T-helper 2 cell treated with Interferon-gamma antibody and Interleukin-4, amounts not matched to agents 5 μg/mL and 100 μg/mL, for 36 hours (primary cell): ENCODE measurements at regions not wholly inside any gene's neighbourhood (a gene's known extent, or its start where the extent isn't known, plus 50 kb on each side); places are given as distances from the start of the nearest gene placed in this dataset.
"Not testable (repeated sequence)": the region's sequence is repeated elsewhere in the genome, so short reads cannot be mapped to it uniquely, and the experiment has no call there.

Experiments
- DNase-seq: peaks from one replicate; pipeline ENCODE4 v3.0.0; 2021; ENCODE audit warnings: low spot score
- H3K27ac Mint-ChIP-seq: one replicate; pipeline ENCODE4 v1.8.0; 2021; ENCODE audit warnings: mild to moderate bottlenecking, mixed read lengths
- H3K27me3 Mint-ChIP-seq: one replicate; pipeline ENCODE4 v1.8.0; 2021; ENCODE audit warnings: low read depth, mixed read lengths
- H3K36me3 Mint-ChIP-seq: one replicate; pipeline ENCODE4 v1.8.0; 2021; ENCODE audit warnings: low read depth, mixed read lengths
- H3K4me1 Mint-ChIP-seq: one replicate; pipeline ENCODE4 v1.8.0; 2021; ENCODE audit warnings: low read depth, mixed read lengths
- H3K4me3 Mint-ChIP-seq: one replicate; pipeline ENCODE4 v1.8.0; 2022; ENCODE audit warnings: mild to moderate bottlenecking, moderate library complexity, mixed read lengths
- H3K9me3 Mint-ChIP-seq: one replicate; pipeline ENCODE4 v1.8.0; 2021; ENCODE audit warnings: mixed read lengths

DNA sequence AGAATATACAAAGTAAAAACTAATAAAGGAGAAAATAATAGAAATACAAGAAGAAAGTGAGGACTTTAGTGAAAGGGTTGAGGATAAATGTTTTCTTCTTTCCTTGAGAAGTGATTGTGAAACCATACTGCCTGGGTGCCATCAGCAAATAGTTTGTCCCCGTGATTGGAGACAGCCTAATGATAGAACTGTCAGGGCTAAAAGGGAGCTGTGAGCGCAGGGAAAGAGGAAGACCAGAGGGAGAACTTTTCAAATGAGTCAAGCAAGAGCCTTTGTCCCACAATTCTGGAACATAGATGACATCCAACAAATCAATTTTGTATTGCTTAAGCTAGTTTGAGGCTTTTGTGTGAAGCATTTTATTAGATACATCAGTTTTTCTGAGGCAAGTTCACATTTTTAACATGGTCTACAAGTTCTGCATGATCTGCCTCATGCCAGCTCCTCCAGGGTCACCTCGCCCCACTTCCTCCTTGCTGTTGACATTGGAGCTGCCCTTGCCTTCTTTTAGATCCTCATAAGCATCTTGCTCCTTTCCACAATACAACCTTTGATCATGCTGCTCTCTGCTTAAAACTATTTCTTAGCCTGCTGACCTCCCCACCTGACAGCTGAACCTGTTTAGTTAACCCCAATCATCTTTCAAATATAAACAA is 213.4 kb upstream of the REG3G start:
- no peak overlapping the region for H3K27ac Mint-ChIP-seq
- no peak overlapping the region for H3K4me3 Mint-ChIP-seq
- H3K27me3 Mint-ChIP-seq: no peaks in the 10 kb centered on the region
- no peaks in the 10 kb centered on the region for H3K4me1 Mint-ChIP-seq
- H3K9me3 Mint-ChIP-seq: peaks cover 16% of the 10 kb centered on the region
- no peaks in the 10 kb centered on the region for H3K36me3 Mint-ChIP-seq
- no peak for DNase-seq

DNA sequence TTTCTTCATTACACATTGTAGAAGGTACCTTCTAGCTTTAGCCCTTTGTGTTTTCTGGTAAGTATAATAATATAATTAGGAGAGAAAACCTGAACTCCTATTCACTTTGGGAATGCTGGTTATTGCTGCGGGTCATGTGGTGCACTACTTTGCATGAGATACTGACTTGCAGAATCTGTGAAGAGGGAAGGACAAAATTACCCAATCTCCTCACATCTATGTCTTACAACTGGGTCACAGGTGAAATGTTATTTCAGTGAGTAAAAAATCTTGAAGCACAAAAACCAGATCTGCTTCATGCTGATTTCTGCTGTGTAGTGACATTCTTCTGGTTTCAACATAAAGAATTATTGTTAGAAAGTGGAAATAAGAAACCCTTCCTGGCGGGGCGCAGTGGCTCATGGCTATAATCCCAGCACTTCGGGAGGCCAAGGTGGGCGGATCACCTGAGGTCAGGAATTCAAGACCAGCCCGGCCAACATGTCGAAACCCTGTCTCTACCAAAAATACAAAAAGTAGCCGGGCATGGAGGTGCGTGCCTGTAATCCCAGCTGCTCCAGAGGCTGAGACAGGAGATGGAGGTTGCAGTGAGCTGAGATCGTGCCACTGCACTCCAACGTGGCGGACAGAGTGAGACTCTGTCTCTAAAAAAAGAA is 211.0 kb upstream of the REG3G start:
- Mint-ChIP-seq H3K27me3 (no peaks in the 10 kb centered on the region), H3K36me3 (no peaks in the 10 kb centered on the region), H3K4me1 (no peaks in the 10 kb centered on the region), H3K4me3 (no peak overlapping the region), H3K9me3 (peaks cover 7% of the 10 kb centered on the region), H3K27ac (no peak overlapping the region)
- DNase-seq: no peak

DNA sequence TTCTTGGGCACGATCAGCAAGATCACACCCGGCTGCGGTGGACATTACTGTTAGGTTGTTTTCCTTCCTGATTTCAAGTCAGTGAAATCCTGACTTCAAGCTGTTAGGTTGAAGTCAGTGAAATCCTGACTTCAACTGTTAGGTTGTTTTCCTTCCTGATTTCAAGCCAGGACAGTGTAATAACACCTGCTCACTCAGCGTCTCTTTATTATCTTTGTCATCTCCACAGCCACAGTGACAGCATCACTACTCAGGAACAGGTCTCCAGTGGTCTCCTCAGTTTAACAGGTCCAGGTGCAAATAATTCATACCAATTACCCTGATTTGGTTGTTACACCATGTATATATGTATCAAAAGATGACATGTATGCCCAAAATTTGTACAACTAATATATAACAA is 208.1 kb upstream of the REG3G start:
- Mint-ChIP-seq H3K9me3 (peaks cover 25% of the 10 kb centered on the region), H3K27ac (no peak overlapping the region), H3K36me3 (no peaks in the 10 kb centered on the region), H3K27me3 (no peaks in the 10 kb centered on the region), H3K4me1 (no peaks in the 10 kb centered on the region), H3K4me3 (no peak overlapping the region)
- DNase-seq: no peak

DNA sequence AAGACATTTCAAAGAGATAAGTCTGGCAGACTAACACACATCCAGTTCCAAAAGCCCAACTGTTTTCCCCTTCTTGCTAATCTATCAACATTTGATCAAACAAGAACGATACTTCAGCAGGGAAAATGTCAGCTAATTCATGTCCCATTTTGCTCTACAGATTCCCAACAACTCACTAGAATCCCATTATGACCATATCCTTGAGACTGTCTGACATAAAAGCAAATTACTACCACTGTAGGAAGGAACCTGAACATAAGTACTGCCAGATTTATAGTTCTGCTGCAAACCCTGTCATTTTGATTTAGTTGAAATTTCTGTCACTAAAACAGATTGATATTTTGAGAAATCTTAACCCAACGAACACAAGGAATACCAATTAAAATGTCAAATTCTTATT is 193.0 kb upstream of the REG3G start:
- no peak for DNase-seq
- Mint-ChIP-seq H3K36me3 (no peaks in the 10 kb centered on the region), H3K4me1 (no peaks in the 10 kb centered on the region), H3K4me3 (no peak overlapping the region), H3K27me3 (no peaks in the 10 kb centered on the region), H3K27ac (no peak overlapping the region), H3K9me3 (peaks cover 39% of the 10 kb centered on the region)

DNA sequence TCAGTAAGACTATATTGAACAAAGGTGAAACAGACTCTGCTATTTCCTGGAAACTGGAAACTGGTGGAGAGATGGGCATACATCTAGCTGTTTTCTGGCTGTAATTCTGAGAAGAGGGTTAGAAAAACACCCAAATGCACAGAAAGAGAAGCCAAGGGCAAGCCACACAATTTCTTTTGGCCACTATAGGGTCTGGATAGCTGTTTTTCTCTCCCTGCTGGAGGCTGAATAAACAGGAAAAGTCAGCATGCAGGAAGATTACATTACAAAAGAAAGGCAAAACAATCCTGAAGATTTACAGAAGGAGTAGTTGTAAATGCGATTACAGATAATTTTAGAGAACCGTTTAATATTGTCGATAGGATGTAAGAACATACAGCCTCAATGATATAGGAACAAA is 186.2 kb upstream of the REG3G start:
- H3K27me3 Mint-ChIP-seq: no peaks in the 10 kb centered on the region
- no peak overlapping the region for H3K4me3 Mint-ChIP-seq
- no peak overlapping the region for H3K27ac Mint-ChIP-seq
- H3K36me3 Mint-ChIP-seq: no peaks in the 10 kb centered on the region
- no peak for DNase-seq
- no peaks in the 10 kb centered on the region for H3K4me1 Mint-ChIP-seq
- peaks cover 26% of the 10 kb centered on the region for H3K9me3 Mint-ChIP-seq

DNA sequence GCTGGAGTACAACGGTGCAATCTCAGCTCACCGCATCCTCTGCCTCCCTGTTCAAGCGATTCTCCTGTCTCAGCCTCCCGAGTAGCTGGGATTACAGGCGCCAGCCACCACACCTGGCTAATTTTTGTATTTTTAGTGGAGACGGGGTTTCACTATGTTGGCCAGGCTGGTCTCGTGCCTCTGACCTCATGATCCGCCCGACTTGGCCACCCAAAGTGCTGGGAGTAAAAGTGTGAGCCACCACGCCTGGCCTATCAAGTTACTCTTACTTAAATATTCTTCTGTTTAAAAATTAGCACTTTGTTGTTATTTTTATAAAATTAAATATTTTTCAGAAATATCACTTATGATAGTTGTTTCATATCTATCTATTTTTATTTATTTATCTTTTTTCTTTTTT is 185.2 kb upstream of the REG3G start:
- H3K4me1 Mint-ChIP-seq, H3K27me3 Mint-ChIP-seq, H3K4me3 Mint-ChIP-seq, H3K27ac Mint-ChIP-seq, H3K36me3 Mint-ChIP-seq, DNase-seq: not testable (repeated sequence)
- H3K9me3 Mint-ChIP-seq: peaks cover 22% of the 10 kb centered on the region

DNA sequence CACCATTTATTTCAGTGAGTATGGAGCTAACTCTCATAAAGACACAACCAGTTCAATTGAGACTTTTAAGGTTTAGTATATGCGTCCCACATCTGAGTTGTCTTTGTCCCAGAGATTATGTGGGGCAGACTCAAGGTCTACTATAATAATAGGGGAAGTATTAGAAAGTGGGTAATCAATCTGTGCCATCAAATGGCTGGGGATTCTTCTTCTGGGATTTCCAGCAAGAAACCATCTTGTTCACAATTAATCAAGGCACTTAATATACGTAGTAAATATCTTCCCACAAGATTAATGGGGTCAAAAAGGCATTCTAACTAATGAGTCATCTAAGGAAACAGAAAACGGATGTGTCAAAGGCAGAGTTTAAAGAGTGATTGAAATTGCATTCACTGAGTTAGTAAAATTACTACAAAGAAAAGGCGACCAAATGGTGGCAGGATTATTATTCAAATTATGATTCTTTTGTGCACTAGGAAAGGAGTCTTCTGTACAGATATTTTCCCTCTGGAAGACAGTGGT is 179.8 kb upstream of the REG3G start:
- no peaks in the 10 kb centered on the region for H3K4me1 Mint-ChIP-seq
- H3K36me3 Mint-ChIP-seq: no peaks in the 10 kb centered on the region
- no peaks in the 10 kb centered on the region for H3K27me3 Mint-ChIP-seq
- peaks cover 23% of the 10 kb centered on the region for H3K9me3 Mint-ChIP-seq
- no peak for DNase-seq
- no peak overlapping the region for H3K27ac Mint-ChIP-seq
- no peak overlapping the region for H3K4me3 Mint-ChIP-seq

DNA sequence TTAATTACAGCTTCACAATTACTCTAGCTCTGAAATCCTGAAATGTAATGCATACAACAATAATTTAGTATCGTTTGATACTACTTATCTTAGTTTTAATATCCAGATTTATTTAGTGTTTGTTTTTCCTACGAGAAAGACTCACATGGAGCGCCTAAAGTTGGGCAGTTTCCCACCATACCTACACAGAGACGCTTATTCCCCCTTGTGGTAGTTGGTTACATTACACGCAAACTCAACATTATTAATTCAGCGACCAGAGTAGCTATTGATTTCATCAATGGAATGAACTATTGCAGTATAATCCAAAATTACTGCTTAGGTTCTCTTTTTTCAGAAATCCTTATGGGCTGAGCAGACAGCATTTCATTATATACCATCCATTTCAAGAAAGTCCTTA is 164.0 kb upstream of the REG3G start:
- Mint-ChIP-seq H3K27ac (no peak overlapping the region), H3K4me3 (no peak overlapping the region), H3K9me3 (peaks cover 33% of the 10 kb centered on the region), H3K4me1 (no peaks in the 10 kb centered on the region), H3K27me3 (no peaks in the 10 kb centered on the region), H3K36me3 (no peaks in the 10 kb centered on the region)
- DNase-seq: no peak

DNA sequence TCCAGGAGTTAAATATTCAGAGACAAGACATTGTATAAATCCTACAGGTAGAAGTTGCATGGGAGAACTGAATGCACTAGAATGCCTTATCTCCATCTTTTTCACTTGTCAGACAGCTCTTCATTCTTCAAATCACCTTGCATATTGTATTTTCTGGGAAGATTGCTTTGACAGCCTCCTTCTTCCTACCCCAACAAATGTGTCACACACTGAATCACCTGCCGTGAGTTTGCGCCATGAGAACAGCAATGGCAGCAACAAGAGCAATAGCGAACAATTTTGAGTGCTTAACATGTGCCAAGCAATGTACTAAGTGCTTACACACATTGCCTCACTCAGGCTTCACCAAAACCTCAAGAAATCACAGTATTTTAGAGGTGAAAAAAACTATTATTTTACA is 161.3 kb upstream of the REG3G start:
- H3K27ac Mint-ChIP-seq: no peak overlapping the region
- H3K36me3 Mint-ChIP-seq: no peaks in the 10 kb centered on the region
- H3K9me3 Mint-ChIP-seq: peaks cover 32% of the 10 kb centered on the region
- no peaks in the 10 kb centered on the region for H3K4me1 Mint-ChIP-seq
- no peaks in the 10 kb centered on the region for H3K27me3 Mint-ChIP-seq
- H3K4me3 Mint-ChIP-seq: no peak overlapping the region
- no peak for DNase-seq

DNA sequence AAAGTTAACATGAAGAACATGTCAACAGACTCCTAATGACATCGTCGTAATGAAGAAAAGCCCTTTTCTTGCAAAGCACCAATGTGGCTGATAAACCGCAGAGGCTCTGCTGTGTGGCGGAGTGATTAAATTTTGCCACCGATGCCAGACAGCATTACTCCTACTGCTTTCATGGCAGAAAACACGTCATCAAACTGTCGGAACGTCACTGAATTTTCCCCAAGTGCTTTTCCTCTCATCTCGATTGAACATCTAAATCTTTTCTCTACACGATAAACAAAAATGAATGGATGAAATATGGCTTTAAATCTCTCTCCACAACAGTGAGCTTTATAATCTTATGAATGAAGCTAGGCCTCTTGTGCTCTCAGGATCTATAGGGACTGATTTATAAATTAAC is 159.8 kb upstream of the REG3G start:
- no peak overlapping the region for H3K4me3 Mint-ChIP-seq
- H3K4me1 Mint-ChIP-seq: no peaks in the 10 kb centered on the region
- H3K9me3 Mint-ChIP-seq: peaks cover 35% of the 10 kb centered on the region
- H3K27me3 Mint-ChIP-seq: no peaks in the 10 kb centered on the region
- no peaks in the 10 kb centered on the region for H3K36me3 Mint-ChIP-seq
- DNase-seq: no peak
- no peak overlapping the region for H3K27ac Mint-ChIP-seq

DNA sequence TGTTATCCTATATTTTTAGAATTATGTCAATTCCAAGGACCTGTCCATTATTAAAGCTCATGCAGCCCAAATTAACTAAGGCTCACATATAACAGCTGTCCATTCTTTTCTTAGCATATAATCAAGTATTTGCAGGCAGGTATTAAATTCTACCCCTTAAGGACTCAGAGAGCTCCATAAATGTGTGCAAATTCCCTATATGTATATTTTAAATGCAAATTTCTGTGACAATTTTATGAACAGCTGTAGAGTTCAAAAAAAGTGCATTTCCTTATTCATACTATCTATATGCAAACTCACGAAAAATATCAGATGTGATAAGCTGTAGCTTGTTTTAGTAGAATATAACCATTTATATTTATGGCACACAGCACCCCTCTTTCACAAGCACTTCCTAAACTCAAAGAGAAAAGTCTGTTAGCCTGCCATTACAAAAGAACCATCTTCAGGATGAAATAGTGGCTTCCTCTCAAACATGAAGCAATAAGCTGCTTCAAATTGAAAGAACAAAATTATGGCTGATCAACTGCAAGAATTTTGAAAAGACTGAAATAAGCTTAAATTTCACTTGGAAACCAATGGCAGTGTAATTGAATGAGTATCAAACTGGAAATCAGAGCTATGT is 155.0 kb upstream of the REG3G start:
- no peaks in the 10 kb centered on the region for H3K36me3 Mint-ChIP-seq
- no peaks in the 10 kb centered on the region for H3K27me3 Mint-ChIP-seq
- H3K27ac Mint-ChIP-seq: no peak overlapping the region
- H3K4me3 Mint-ChIP-seq: no peak overlapping the region
- peaks cover 16% of the 10 kb centered on the region for H3K9me3 Mint-ChIP-seq
- no peak for DNase-seq
- H3K4me1 Mint-ChIP-seq: no peaks in the 10 kb centered on the region

DNA sequence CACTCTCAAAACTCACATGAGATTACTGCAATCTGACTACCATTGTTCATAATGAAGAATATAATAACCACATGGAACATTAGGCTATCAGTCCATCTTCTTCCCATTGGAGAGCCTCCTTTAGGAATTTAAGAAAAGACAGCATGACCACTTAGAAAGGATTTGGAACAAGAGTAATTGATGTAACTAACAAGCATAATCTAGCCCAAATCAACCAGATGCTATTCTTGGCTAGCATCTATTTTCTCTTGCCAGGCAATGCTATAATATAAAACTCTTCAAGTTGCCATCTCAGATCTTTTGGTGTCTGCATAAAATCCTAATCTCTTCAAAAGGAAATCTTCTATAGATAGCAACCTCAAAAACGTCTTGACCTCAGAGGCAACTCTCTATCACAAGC is 152.0 kb upstream of the REG3G start:
- H3K27ac Mint-ChIP-seq: no peak overlapping the region
- no peaks in the 10 kb centered on the region for H3K27me3 Mint-ChIP-seq
- no peaks in the 10 kb centered on the region for H3K4me1 Mint-ChIP-seq

DNA sequence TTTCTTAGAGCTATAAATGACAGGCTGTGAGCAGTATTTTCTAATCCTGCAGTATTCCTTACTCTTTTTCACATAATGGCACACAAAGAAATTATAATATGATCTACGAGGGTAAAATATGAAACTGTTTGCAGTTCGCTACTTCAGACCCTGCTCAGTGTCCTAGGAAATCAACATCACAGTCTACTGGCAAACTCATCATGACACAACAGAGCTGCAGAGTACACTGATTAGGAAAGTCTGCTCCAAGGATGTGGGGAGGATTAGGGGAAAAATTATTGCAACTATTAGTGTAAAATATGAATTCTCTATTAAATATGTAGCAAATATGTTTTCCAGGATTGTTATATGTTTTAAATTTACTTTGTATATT is 149.2 kb upstream of the REG3G start:
- H3K4me3 Mint-ChIP-seq: no peak overlapping the region
- H3K27ac Mint-ChIP-seq: no peak overlapping the region
- H3K9me3 Mint-ChIP-seq: peaks cover 3% of the 10 kb centered on the region
- H3K27me3 Mint-ChIP-seq: no peaks in the 10 kb centered on the region
- no peak for DNase-seq
- H3K36me3 Mint-ChIP-seq: no peaks in the 10 kb centered on the region
- no peaks in the 10 kb centered on the region for H3K4me1 Mint-ChIP-seq

More for the DNA sequence above, 152.0 kb upstream of the REG3G start:
- no peak for DNase-seq
- H3K4me3 Mint-ChIP-seq: no peak overlapping the region
- H3K9me3 Mint-ChIP-seq: peaks cover 11% of the 10 kb centered on the region
- no peaks in the 10 kb centered on the region for H3K36me3 Mint-ChIP-seq

DNA sequence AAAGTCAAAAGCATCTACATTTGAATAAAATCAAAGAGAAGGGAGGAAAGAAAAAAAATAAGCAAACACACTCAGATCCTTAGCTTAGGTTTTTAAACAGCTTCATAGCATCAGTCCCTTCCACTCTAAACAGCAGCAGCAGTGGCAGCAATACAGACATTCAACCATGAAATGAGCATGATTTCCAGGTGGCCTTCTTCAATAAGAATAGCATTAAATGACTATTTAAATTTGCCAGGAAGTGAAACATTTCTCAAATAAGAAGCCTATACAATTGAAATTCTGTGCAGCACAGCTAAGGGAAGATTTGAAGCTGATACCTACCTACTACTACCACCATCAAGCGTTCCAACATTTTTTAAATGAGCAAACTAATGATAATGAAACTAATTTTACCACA is 138.1 kb upstream of the REG3G start:
- no peak for DNase-seq
- Mint-ChIP-seq H3K36me3 (no peaks in the 10 kb centered on the region), H3K4me3 (no peak overlapping the region), H3K27ac (no peak overlapping the region), H3K27me3 (no peaks in the 10 kb centered on the region), H3K4me1 (no peaks in the 10 kb centered on the region), H3K9me3 (peaks cover 27% of the 10 kb centered on the region)
